ENCODE measurements at regions not wholly inside any gene's neighbourhood (a gene's known extent, or its start where the extent isn't known, plus 50 kb on each side); places are given as distances from the start of the nearest gene placed in this dataset.

DNA sequence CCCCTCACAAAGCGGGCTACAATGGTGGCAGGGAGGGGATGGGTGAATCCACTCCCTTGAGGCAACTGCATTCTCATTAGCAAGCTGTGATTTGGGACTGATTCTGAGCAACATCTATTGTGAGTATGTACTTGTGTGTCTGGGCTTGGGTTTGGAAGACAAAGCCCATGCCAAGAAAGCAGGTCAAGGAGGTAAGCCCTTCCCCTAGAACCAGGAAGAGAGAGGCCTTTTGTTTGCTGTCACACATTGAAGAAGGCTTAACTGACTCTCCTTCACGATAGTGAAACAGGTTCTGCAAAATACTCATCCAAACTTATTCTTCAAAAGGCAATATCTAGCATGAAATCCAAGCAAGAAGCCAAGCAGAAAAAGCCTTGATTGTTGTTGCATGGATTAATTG lies 403.1 kb upstream of the ID4 start:
- no peaks in the 10 kb centered on the region for H3K4me1 ChIP-seq (ENCODE audit: low read length)
- no peak overlapping the region for H2AFZ ChIP-seq (ENCODE audit: low read length)
- no peaks in the 10 kb centered on the region for H3K27me3 ChIP-seq (replicated peaks; ENCODE audit: insufficient read depth, low read length)
- TF ChIP-seq EZH2 (optimal IDR thresholded peaks at IDR 0.05; ENCODE audit: low read depth, low read length) (no peak), EZH2phosphoT487 (IDR thresholded peaks at IDR 0.05; ENCODE audit: low read length) (no peak)
- TF ChIP-seq, protein P1, sequence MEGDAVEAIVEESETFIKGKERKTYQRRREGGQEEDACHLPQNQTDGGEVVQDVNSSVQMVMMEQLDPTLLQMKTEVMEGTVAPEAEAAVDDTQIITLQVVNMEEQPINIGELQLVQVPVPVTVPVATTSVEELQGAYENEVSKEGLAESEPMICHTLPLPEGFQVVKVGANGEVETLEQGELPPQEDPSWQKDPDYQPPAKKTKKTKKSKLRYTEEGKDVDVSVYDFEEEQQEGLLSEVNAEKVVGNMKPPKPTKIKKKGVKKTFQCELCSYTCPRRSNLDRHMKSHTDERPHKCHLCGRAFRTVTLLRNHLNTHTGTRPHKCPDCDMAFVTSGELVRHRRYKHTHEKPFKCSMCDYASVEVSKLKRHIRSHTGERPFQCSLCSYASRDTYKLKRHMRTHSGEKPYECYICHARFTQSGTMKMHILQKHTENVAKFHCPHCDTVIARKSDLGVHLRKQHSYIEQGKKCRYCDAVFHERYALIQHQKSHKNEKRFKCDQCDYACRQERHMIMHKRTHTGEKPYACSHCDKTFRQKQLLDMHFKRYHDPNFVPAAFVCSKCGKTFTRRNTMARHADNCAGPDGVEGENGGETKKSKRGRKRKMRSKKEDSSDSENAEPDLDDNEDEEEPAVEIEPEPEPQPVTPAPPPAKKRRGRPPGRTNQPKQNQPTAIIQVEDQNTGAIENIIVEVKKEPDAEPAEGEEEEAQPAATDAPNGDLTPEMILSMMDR (IDR thresholded peaks at IDR 0.05; ENCODE audit: low read length) = no peak
- H3K27ac ChIP-seq (ENCODE audit: low read length) = no peak overlapping the region
- DNase-seq = no peak
- no peak overlapping the region for H3K4me3 ChIP-seq (ENCODE audit: low read length)
- no peak overlapping the region for H3K9ac ChIP-seq (ENCODE audit: low read length)
- H4K20me1 ChIP-seq (ENCODE audit: insufficient read depth, low read length) = no peaks in the 10 kb centered on the region
- no peak overlapping the region for H3K4me2 ChIP-seq (ENCODE audit: low read depth, low read length)
- H3F3A ChIP-seq (ENCODE audit: insufficient read depth, low read length) = no peaks in the 10 kb centered on the region
- H3K9me2 ChIP-seq (replicated peaks; ENCODE audit: insufficient read depth, low read length) = no peaks in the 10 kb centered on the region
- H3K79me2 ChIP-seq (ENCODE audit: low read length) = no peaks in the 10 kb centered on the region
- no peaks in the 10 kb centered on the region for H3K9me3 ChIP-seq (replicated peaks; ENCODE audit: insufficient read depth, low read length)
- no peaks in the 10 kb centered on the region for H3K36me3 ChIP-seq (replicated peaks; ENCODE audit: insufficient read depth, low read length)

DNA sequence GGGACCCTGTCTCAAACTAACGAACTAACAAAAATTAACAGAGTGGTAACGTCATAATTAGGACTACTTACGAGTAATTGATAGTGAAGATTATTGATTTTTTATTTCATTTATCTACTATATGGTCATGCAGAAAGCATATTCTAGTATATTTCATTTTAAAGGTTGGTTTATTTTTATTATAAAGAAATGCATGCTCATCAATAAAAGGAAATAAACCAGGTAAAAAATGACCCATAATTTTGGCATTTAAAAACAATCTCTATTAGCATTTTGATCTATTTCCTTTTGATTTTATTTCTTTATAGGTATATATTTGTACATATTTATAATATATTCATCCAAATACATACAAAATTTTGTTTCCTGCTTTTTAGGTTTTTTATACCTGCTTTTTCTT lies 401.4 kb upstream of the ID4 start:
- H2AFZ ChIP-seq (ENCODE audit: low read length) = no peak overlapping the region
- no peaks in the 10 kb centered on the region for H4K20me1 ChIP-seq (ENCODE audit: insufficient read depth, low read length)
- H3K36me3 ChIP-seq (replicated peaks; ENCODE audit: insufficient read depth, low read length) = no peaks in the 10 kb centered on the region
- no peaks in the 10 kb centered on the region for H3K9me3 ChIP-seq (replicated peaks; ENCODE audit: insufficient read depth, low read length)
- DNase-seq = no peak
- H3K4me2 ChIP-seq (ENCODE audit: low read depth, low read length) = no peak overlapping the region
- H3K4me3 ChIP-seq (ENCODE audit: low read length) = no peak overlapping the region
- no peaks in the 10 kb centered on the region for H3K9me2 ChIP-seq (replicated peaks; ENCODE audit: insufficient read depth, low read length)
- H3K9ac ChIP-seq (ENCODE audit: low read length) = no peak overlapping the region
- no peaks in the 10 kb centered on the region for H3K27me3 ChIP-seq (replicated peaks; ENCODE audit: insufficient read depth, low read length)
- no peaks in the 10 kb centered on the region for H3F3A ChIP-seq (ENCODE audit: insufficient read depth, low read length)
- no peak overlapping the region for H3K27ac ChIP-seq (ENCODE audit: low read length)
- H3K4me1 ChIP-seq (ENCODE audit: low read length) = no peaks in the 10 kb centered on the region
- H3K79me2 ChIP-seq (ENCODE audit: low read length) = no peaks in the 10 kb centered on the region
- TF ChIP-seq, protein P1 (IDR thresholded peaks at IDR 0.05; ENCODE audit: low read length) = no peak
- TF ChIP-seq EZH2 (optimal IDR thresholded peaks at IDR 0.05; ENCODE audit: low read depth, low read length) (no peak), EZH2phosphoT487 (IDR thresholded peaks at IDR 0.05; ENCODE audit: low read length) (no peak)

DNA sequence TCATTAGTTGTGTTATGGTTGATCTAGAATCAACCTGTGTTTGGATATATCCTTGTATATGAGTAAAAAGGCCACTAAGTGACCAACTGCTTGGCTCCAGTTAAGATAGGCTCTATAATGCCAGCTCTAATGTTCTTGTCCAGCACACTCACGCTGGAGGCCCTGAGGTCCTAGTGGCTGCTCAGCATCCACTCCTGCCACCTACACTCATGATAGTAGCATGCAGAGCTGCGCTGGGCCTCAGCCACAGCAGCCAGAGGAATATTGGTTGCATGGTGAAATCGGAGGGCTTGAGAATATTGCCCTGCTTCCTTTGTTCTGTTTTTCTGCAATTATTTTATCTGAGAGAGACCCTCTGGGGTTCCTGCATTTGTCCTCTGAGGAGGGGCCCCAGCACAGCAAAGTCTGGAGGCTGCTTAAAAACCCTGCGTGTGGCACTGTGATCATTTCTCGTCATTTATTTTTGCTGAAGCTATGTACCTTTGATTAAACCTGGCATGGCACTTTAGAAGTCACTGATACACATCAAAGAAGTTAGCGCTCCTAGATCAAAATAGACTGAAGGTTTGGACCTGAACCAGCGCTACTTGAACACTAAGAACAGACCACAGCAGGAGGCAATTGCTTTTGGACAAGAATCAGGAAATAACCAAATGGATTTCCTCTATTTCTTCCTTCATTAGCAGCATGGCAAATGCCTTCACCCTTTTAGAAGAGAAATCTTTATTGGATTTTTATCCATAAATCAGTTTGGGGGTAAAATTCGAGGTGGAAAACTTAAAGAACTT lies 398.4 kb upstream of the ID4 start:
- no peaks in the 10 kb centered on the region for H3K9me3 ChIP-seq (replicated peaks; ENCODE audit: insufficient read depth, low read length)
- no peaks in the 10 kb centered on the region for H4K20me1 ChIP-seq (ENCODE audit: insufficient read depth, low read length)
- no peaks in the 10 kb centered on the region for H3K36me3 ChIP-seq (replicated peaks; ENCODE audit: insufficient read depth, low read length)
- no peak for TF ChIP-seq EZH2phosphoT487 (IDR thresholded peaks at IDR 0.05; ENCODE audit: low read length)
- TF ChIP-seq, protein P1 (IDR thresholded peaks at IDR 0.05; ENCODE audit: low read length) = no peak
- TF ChIP-seq EZH2 (optimal IDR thresholded peaks at IDR 0.05; ENCODE audit: low read depth, low read length) = no peak
- H3K4me1 ChIP-seq (ENCODE audit: low read length) = no peaks in the 10 kb centered on the region
- no peak overlapping the region for H3K27ac ChIP-seq (ENCODE audit: low read length)
- no peaks in the 10 kb centered on the region for H3K79me2 ChIP-seq (ENCODE audit: low read length)
- no peak overlapping the region for H3K4me3 ChIP-seq (ENCODE audit: low read length)
- no peaks in the 10 kb centered on the region for H3F3A ChIP-seq (ENCODE audit: insufficient read depth, low read length)
- H3K9me2 ChIP-seq (replicated peaks; ENCODE audit: insufficient read depth, low read length) = no peaks in the 10 kb centered on the region
- H3K9ac ChIP-seq (ENCODE audit: low read length) = no peak overlapping the region
- no peak overlapping the region for H2AFZ ChIP-seq (ENCODE audit: low read length)
- no peak for DNase-seq
- no peaks in the 10 kb centered on the region for H3K27me3 ChIP-seq (replicated peaks; ENCODE audit: insufficient read depth, low read length)
- H3K4me2 ChIP-seq (ENCODE audit: low read depth, low read length) = no peak overlapping the region

Data from MM.1S (cell line).